ENCODE measurements at regions not wholly inside any gene's neighbourhood (a gene's known extent, or its start where the extent isn't known, plus 50 kb on each side); places are given as distances from the start of the nearest gene placed in this dataset.

DNA sequence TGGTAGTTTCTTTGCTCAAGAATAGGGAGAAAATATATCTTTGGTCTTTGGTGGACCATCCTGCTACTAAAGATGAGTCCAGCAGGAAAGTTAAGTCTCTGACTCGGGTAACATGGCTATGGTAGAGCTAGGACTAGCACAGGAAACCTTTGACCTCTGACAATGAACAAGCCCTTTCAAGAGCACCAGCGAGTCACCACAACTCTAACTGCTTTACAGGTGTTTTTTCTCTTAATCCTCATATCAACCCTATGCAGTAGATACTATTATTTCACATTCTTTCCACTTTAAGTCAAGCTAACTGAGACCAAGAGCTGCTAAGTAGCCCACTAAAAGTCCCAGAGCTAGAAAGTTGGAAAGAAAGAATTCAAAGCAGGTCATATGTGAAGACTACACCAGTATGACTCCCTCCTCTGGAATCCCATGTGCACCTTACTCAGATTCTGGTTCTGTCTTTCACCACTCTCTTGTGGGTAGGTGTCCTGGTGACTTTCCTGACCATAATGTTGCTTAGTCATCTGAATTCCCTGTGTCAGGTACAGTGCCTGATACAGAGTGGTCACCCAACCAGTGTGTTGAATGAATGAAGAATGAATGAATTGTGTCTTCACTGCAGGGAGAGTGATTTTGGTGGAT is 53.8 kb upstream of the ME3 start:
- TF ChIP-seq, protein P1, sequence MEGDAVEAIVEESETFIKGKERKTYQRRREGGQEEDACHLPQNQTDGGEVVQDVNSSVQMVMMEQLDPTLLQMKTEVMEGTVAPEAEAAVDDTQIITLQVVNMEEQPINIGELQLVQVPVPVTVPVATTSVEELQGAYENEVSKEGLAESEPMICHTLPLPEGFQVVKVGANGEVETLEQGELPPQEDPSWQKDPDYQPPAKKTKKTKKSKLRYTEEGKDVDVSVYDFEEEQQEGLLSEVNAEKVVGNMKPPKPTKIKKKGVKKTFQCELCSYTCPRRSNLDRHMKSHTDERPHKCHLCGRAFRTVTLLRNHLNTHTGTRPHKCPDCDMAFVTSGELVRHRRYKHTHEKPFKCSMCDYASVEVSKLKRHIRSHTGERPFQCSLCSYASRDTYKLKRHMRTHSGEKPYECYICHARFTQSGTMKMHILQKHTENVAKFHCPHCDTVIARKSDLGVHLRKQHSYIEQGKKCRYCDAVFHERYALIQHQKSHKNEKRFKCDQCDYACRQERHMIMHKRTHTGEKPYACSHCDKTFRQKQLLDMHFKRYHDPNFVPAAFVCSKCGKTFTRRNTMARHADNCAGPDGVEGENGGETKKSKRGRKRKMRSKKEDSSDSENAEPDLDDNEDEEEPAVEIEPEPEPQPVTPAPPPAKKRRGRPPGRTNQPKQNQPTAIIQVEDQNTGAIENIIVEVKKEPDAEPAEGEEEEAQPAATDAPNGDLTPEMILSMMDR (IDR thresholded peaks at IDR 0.05; ENCODE audit: low read depth, low read length) = no peak

GRCh38 chr11:86724137-86724536 is 51.7 kb upstream of the ME3 start:
- DNase-seq (ENCODE audit: low read depth in 2 of 2) = no peak
- TF ChIP-seq, protein P1 (IDR thresholded peaks at IDR 0.05; ENCODE audit: low read depth, low read length) = no peak
- H3K4me3 ChIP-seq (replicated peaks in 1 of 2; ENCODE audit: low read depth in 2 of 2, low read length in 2 of 2) = no peak overlapping the region

More for the DNA sequence above, 53.8 kb upstream of the ME3 start:
- peak in 1 of 2 donors; percentile 59 for DNase-seq (ENCODE audit: low read depth in 2 of 2)
- no peak overlapping the region for H3K4me3 ChIP-seq (replicated peaks in 1 of 2; ENCODE audit: low read depth in 2 of 2, low read length in 2 of 2)

GRCh38 chr11:86723281-86723680 is 50.9 kb upstream of the ME3 start:
- DNase-seq (ENCODE audit: low read depth in 2 of 2) = no peak
- TF ChIP-seq, protein P1 (IDR thresholded peaks at IDR 0.05; ENCODE audit: low read depth, low read length) = no peak
- no peak overlapping the region for H3K4me3 ChIP-seq (replicated peaks in 1 of 2; ENCODE audit: low read depth in 2 of 2, low read length in 2 of 2)

GRCh38 chr11:86722748-86723147 is 50.3 kb upstream of the ME3 start:
- TF ChIP-seq, protein P1 (IDR thresholded peaks at IDR 0.05; ENCODE audit: low read depth, low read length) = no peak
- DNase-seq (ENCODE audit: low read depth in 2 of 2) = no peak

More at GRCh38 chr11:86722748-86723147, 50.3 kb upstream of the ME3 start:
- H3K4me3 ChIP-seq (replicated peaks in 1 of 2; ENCODE audit: low read depth in 2 of 2, low read length in 2 of 2) = no peak overlapping the region
